HEK293 (cell line): ENCODE measurements at regions not wholly inside any gene's neighbourhood (a gene's known extent, or its start where the extent isn't known, plus 50 kb on each side); places are given as distances from the start of the nearest gene placed in this dataset.

Experiments used
- BCL11B ChIP-seq: fragments of 450-650 bp; formaldehyde crosslinking; IDR thresholded peaks from 2 replicates; pipeline ENCODE4 v1.5.1; 2016; ENCODE audit warnings: low read depth, missing biosample characterization, missing genetic modification characterization
- CTCF ChIP-seq: fragments of 450-650 bp; formaldehyde crosslinking; IDR thresholded peaks from 2 replicates; pipeline ENCODE4 v1.5.1; 2016; ENCODE audit warnings: missing biosample characterization, missing genetic modification characterization
- HIC1 ChIP-seq: fragments of 450-650 bp; formaldehyde crosslinking; IDR thresholded peaks from 2 replicates; pipeline ENCODE4 v1.5.1; 2016; ENCODE audit warnings: missing biosample characterization, missing genetic modification characterization
- KLF10 ChIP-seq: fragments of 450-650 bp; IDR thresholded peaks from 2 replicates; pipeline ENCODE4 v1.5.1; 2018; ENCODE audit warnings: missing biosample characterization, mild to moderate bottlenecking, missing genetic modification characterization
- ZNF266 ChIP-seq: fragments of 450-650 bp; formaldehyde crosslinking; IDR thresholded peaks from 2 replicates; pipeline ENCODE4 v1.5.1; 2016; ENCODE audit warnings: missing biosample characterization, missing genetic modification characterization, low read depth

GRCh38 chr11:70625051-70625450 lies 226.7 kb downstream of the CTTN start:
- no peak for TF ChIP-seq HIC1 (tag by site-specific recombination)
- TF ChIP-seq CTCF (tag by site-specific recombination), result no peak
- TF ChIP-seq KLF10 (tag by site-specific recombination), result no peak
- no peak for TF ChIP-seq ZNF266 (tag by site-specific recombination)
- no peak for TF ChIP-seq BCL11B
